ENCODE measurements at regions not wholly inside any gene's neighbourhood (a gene's known extent, or its start where the extent isn't known, plus 50 kb on each side); places are given as distances from the start of the nearest gene placed in this dataset.

- TF ChIP-seq CTCF (IDR thresholded peaks at IDR 0.05; ENCODE audit: low read length) = no peak
- TF ChIP-seq EZH2 (optimal IDR thresholded peaks at IDR 0.05; ENCODE audit: low read depth, low read length) = no peak
Measured at GRCh38 chr10:120174491-120174890, 282.0 kb downstream of the SEC23IP start.
